ENCODE measurements at regions not wholly inside any gene's neighbourhood (a gene's known extent, or its start where the extent isn't known, plus 50 kb on each side); places are given as distances from the start of the nearest gene placed in this dataset.
A peak's percentile ranks its signal among the peaks of the same experiment; 100 is the strongest.

DNA sequence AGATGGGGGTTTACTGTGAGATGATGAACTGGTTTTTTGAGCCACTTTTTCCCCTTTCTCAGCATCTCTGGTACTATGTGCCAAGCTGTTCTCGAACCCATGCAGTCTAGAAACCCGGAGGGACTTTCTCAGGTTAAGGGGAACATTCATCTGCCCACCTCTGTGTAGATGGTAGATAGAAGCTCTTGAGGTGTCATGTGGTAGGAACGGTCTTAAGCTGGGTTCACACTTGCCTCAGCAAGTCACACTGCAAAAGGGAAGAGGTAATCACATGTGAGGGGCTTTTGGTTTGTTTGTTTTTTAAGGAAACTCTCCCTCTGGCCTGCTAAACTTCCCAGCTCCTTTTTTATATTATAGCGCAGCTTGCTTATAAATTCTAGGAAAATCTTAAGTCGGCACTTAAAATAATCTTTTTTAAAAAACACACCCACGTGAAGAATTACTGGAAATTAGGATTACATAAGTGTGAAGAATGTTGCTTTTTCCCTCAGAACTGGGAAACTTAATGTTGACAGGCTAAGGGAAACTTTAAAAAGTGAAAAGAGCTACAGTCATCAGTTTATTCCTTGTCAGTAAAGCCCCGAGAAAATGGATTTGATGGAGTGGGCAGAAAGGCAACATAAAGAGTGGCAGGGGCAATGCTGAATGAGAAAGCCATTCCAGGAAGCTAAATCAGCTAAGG, 430.3 kb downstream of the ARHGEF28 start:
- DNase-seq (ENCODE audit: low spot score): no peak

GRCh38 chr5:74055486-74056106, 429.6 kb downstream of the ARHGEF28 start:
- no peak for DNase-seq (ENCODE audit: low spot score)

DNA sequence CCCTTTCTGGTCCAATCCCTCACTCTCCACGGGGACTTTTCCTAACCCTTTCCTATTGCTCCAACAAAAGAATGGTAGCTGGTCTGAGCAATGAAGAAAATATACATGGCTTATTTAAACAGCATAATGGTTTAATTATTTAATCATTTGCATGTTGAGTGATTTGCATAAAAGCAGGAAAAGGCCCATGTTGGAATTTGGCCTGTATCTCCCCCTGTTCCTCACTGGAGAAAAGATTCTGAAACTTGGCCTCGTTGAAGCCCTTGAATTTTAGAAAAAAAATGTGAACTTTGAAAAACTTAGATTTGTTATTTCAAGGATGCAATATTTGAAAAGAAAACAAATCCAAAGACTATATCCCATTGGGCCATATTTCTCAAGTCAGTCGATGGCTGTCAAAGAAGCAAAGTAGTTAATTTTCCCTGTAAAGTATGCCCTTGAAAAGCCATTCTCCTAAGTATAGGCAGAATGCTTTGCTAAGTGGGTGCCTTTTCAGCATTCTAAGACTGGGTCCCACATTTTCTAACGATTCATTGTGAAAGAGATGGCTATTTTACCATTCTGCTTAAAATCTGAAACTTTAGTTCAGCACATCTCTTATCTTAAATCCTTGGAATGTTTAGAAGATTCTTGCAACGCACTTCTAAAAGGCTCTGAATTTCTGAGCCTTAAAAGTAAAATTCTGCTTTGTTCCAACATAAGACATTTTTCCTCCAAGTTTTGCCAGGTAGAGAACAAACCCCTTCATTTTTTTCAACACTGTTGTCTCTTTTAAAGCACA, 428.8 kb downstream of the ARHGEF28 start:
- DNase-seq (ENCODE audit: low spot score): no peak

DNA sequence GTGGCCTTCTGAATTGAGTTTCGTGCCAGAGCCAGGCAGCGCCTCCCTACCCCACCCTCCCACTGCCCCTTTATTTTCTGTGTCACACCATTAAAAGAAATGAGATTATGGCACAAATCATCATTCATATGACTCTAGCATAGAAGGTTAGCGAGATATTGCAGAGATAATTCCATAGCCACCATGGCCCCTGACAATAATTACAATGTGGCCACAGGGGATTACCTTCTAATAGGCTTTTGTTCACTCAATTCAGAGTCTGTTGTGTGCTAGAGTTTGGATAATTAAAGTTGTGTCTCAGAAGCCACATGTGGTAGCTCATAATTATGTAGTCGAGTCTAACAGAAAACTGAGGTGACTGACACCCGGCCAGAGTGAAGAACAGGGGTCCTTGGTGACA, 428.1 kb downstream of the ARHGEF28 start:
- DNase-seq (ENCODE audit: low spot score): no peak

DNA sequence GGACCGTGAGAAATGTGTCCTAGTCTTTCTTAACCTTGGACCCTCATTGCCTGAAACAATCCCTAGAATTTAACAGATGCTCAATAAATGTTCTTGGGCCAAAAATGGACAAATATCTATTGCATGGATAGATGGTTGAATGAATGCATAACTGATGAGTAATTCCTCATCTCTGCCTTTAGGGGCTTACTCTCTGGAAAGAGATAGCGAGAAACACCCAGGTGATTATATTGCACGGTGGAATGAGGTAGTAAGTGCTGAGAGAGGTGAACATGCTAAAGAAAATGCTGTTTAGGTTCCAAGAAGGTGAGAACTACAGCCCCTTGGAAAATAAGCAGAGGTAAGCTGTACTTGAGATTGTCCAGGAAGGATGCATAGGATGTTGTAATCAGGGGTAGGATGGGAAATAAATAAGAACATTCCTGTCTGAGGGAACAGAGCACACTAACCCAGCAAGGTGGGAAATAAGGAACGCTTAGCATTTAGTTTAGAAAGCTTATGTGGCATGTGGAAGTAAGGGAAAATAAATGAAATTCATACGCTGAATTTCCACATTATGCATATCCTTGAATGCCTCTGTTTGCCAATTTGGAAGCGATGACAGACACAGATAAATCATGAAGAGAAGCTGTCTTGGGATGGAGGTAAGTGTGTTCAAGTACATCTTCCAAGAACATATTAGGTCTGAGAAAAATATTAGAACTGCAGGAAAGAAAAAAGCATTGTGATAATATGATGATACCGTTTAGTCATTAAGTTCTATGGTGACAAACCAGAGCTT, 426.6 kb downstream of the ARHGEF28 start:
- no peak for DNase-seq (ENCODE audit: low spot score)

DNA sequence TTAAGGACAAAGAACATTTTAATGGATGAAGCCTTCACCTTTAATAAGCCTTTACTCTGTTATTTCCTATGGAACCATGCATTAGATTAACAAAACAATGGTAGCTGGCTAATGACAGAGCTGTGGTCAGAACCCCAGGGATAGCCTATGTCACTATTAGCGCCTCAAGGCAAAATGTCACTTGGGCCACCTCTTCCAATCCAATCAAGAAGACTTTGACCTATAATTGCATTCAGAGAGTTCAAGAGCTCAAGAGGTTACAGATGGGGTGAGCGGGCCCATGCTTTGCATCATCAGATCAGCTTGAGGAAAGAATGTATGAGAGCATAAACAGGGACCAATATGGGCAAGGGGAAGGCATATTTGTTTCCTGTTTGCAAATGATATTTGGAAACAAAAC, 425.1 kb downstream of the ARHGEF28 start:
- DNase-seq (ENCODE audit: low spot score): no peak

DNA sequence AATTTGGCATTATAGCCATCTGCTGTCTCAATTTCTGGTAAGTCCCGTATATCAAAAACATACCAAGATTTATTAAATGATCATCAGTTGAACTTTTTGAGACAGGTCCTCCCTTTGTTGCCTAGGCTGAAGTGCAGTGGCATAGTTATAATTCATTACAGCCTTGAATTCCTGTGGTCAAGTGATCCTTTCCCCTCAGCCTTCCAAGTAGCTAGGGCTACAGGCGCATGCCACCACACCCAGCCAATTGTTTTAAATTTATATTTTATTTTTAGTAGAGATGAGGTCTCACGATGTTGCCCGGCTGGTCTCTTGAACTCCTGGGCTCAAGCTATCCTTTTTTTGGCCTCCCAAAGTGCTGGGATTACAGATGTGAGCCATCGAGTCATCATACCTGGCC, 418.9 kb downstream of the ARHGEF28 start:
- no peak for DNase-seq (ENCODE audit: low spot score)

GRCh38 chr5:74042959-74043358, 417.0 kb downstream of the ARHGEF28 start:
- DNase-seq (ENCODE audit: low spot score): no peak

DNA sequence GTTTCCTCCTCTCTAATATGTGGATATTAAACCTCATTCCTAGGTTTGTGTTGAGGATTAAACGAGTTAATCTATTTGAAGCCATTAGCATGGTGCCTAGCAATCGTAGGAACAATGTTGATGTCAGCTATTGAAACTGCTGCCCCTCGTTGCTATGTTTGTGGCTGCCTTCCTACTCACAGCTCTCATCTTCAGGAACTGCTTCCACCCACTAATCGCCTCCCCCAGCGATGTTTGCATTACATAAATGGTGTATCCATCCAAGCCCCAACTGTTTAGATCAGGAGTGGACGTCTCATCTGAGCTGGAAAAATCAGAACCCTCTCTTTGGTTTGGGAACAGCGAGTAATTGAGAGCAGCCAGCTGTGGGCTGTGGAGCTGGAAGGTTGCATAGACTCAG, 416.6 kb downstream of the ARHGEF28 start:
- DNase-seq (ENCODE audit: low spot score): no peak

DNA sequence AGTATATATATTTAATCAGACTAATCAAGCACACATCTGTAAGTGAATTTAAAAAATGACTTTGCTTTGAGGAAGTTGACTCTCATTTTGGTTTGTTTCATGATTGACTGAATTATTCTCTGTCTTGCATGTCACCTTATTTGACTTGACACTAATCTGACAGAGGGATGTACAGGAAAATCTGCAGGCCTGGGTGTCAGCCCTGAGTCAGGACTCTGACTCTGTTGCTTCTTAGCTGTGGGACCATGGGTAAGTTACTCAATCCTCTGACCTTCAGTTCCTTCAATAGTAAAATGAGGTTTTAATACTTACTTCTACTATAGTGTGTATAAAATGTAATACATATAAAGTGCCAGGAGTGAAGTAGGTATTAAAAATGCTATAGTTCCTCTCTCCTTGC, 415.9 kb downstream of the ARHGEF28 start:
- DNase-seq (ENCODE audit: low spot score): no peak

GRCh38 chr5:74040811-74041491, 415.0 kb downstream of the ARHGEF28 start:
- DNase-seq (ENCODE audit: low spot score): no peak

GRCh38 chr5:74040065-74040551, 414.1 kb downstream of the ARHGEF28 start:
- DNase-seq (ENCODE audit: low spot score): no peak

DNA sequence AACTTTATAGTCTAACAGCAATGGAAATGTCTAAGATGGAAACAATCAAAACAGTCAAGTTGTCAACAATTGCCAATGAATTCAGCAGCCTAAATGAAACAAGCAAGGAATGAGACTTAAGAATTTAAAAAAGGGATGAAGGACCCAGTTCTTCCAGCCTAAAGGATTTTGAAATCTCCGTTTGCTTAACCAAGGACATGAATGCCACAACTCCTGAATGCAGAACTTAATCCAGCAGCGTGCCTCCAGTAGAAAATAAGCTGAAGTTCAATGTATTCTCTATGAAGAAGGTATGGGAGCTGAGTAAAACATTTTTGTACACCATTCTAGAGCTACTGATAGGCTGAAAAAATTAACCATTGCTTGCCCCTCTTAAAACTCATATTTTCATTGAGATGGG, 411.3 kb downstream of the ARHGEF28 start:
- DNase-seq (ENCODE audit: low spot score): no peak

GRCh38 chr5:74035521-74035937, 409.5 kb downstream of the ARHGEF28 start:
- peak; percentile 13 for DNase-seq (ENCODE audit: low spot score)

- DNase-seq (ENCODE audit: low spot score): no peak
Measured at GRCh38 chr5:74034733-74035132, 408.7 kb downstream of the ARHGEF28 start.

DNA sequence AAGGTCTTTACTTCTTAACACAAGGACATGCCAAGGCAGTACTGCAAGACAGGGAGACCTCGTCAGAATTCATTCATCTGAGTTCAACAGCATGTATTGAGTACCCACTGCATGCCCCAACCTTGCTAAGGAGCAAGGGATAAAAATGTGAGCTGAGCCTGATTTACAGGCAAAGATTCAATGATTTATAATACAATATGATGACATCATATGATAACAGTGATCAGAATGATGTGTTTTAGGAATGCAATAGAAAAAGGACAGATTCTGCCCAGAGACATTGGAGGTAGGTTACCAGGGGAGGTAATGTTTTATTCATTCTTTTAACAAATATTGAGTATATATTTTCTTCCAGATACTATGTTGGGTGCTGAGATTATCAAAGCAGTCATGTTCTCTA, 406.6 kb downstream of the ARHGEF28 start:
- DNase-seq (ENCODE audit: low spot score): no peak

DNA sequence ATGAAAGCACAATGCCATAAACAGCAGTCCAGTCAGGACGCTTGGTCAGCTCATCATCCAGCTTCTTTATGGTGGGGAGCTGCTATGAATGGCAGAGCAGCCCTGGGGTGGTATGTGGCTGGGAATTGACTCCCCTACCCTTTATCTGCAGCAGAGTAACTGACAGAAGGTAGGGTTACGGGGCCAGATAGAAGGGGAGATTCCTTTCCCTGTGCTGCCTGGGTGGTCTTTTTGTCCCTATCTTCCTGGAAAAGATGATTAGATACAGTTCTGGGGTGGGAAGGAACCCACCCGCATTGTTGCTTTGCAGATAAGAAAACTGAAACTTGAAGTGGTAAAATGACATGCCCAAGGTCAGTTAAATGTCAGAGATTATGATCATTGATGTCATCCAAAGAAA, 405.5 kb downstream of the ARHGEF28 start:
- no peak for DNase-seq (ENCODE audit: low spot score)

DNA sequence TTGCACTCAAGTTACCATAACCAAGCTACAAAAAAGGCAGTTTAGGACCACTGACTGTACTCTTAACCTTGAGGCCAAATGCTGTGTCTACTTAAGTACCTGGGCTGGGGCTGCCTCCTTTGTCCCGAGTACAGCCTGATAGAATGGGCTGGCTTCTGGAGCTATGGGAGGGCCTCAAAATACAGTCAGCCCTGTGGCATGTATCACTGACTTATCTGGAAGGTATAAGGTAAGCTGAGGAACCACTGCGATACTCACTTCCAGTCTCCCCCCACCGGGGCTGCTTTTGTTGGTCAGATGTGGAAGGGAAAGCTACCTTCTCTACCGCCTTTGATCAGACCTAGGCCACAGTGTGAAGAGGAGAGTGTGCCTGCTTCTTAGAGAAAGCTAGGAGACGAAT, 404.8 kb downstream of the ARHGEF28 start:
- no peak for DNase-seq (ENCODE audit: low spot score)

GRCh38 chr5:74030371-74030770, 404.4 kb downstream of the ARHGEF28 start:
- no peak for DNase-seq (ENCODE audit: low spot score)

GRCh38 chr5:74028976-74029375, 403.0 kb downstream of the ARHGEF28 start:
- DNase-seq (ENCODE audit: low spot score): no peak

GRCh38 chr5:74028406-74028805, 402.4 kb downstream of the ARHGEF28 start:
- no peak for DNase-seq (ENCODE audit: low spot score)

All from cerebellar cortex (tissue), 1 donor.